Stomach (tissue), 4 donors: ENCODE measurements at regions not wholly inside any gene's neighbourhood (a gene's known extent, or its start where the extent isn't known, plus 50 kb on each side); places are given as distances from the start of the nearest gene placed in this dataset.

Experiments used
- POLR2A ChIP-seq, 4 donors: fragments of 450-650 bp; IDR thresholded peaks; one replicate each; pipeline ENCODE4 v1.6.1; 2016; ENCODE audit warnings: antibody characterized with exemption in 4 of 4, control low read depth in 2 of 4, mild to moderate bottlenecking in 1 of 4, moderate library complexity in 1 of 4
- POLR2AphosphoS5 ChIP-seq, 3 donors: sonication (generic); formaldehyde crosslinking; IDR thresholded peaks; one replicate each; pipeline ENCODE4 v1.6.1; 2016; ENCODE audit warnings: antibody characterized with exemption in 3 of 3
- TF ChIP-seq, protein P1 (sequence below), 7 experiments: fragments of 450-650 bp in 4 of 7; fragments of 200-600 bp in 3 of 7; sonication (generic) in 3 of 7; IDR thresholded peaks; one replicate each; pipeline ENCODE4 v1.5.1; 2016 to 2019; ENCODE audit warnings: antibody characterized with exemption in 7 of 7, control low read depth in 2 of 7, mild to moderate bottlenecking in 1 of 7

DNA sequence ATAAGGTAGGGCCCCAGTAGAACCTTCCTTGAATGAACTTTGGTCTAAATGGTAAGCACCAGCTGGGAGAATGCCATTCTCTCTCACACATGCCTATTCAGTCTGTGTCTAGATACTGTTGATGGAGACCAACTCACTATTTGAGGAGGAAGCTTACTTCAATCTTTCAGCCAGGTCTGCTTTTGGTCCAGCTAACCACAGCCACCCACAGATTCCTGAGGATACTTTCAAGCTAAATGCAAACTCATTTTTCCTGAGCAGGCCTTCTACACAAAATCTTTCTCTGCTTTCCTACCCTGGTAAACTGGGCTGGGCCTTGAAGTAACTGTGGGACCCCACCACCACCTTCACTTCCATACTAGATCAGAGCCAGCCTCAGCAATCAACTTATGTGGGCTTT lies 76.9 kb upstream of the KLF3 start:
- no peak for TF ChIP-seq POLR2AphosphoS5 (IDR thresholded peaks at IDR 0.05)
- TF ChIP-seq, protein P1, sequence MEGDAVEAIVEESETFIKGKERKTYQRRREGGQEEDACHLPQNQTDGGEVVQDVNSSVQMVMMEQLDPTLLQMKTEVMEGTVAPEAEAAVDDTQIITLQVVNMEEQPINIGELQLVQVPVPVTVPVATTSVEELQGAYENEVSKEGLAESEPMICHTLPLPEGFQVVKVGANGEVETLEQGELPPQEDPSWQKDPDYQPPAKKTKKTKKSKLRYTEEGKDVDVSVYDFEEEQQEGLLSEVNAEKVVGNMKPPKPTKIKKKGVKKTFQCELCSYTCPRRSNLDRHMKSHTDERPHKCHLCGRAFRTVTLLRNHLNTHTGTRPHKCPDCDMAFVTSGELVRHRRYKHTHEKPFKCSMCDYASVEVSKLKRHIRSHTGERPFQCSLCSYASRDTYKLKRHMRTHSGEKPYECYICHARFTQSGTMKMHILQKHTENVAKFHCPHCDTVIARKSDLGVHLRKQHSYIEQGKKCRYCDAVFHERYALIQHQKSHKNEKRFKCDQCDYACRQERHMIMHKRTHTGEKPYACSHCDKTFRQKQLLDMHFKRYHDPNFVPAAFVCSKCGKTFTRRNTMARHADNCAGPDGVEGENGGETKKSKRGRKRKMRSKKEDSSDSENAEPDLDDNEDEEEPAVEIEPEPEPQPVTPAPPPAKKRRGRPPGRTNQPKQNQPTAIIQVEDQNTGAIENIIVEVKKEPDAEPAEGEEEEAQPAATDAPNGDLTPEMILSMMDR (IDR thresholded peaks at IDR 0.05) = no peak
- no peak for TF ChIP-seq POLR2A (IDR thresholded peaks at IDR 0.05)
